ENCODE measurements at regions not wholly inside any gene's neighbourhood (a gene's known extent, or its start where the extent isn't known, plus 50 kb on each side); places are given as distances from the start of the nearest gene placed in this dataset.

GRCh38 chr16:86377251-86378022 is 132.9 kb upstream of the FOXF1 start:
- no peak for DNase-seq

GRCh38 chr16:86378128-86378527 is 132.2 kb upstream of the FOXF1 start:
- DNase-seq, result no peak

GRCh38 chr16:86378831-86379504 is 131.4 kb upstream of the FOXF1 start:
- DNase-seq, result no peak

- DNase-seq, result no peak
Measured at GRCh38 chr16:86379505-86379846, 130.9 kb upstream of the FOXF1 start.

- DNase-seq, result no peak
Measured at GRCh38 chr16:86380030-86380429, 130.3 kb upstream of the FOXF1 start.

GRCh38 chr16:86381491-86381890 is 128.8 kb upstream of the FOXF1 start:
- DNase-seq, result no peak

GRCh38 chr16:86382067-86382773 is 128.1 kb upstream of the FOXF1 start:
- no peak for DNase-seq

GRCh38 chr16:86382774-86383407 is 127.4 kb upstream of the FOXF1 start:
- DNase-seq, result no peak

GRCh38 chr16:86383488-86384262 is 126.7 kb upstream of the FOXF1 start:
- no peak for DNase-seq

- DNase-seq, result no peak
Measured at GRCh38 chr16:86384263-86384649, 126.1 kb upstream of the FOXF1 start.

GRCh38 chr16:86384980-86385379 is 125.3 kb upstream of the FOXF1 start:
- no peak for DNase-seq

- DNase-seq, result no peak
Measured at GRCh38 chr16:86387468-86388440, 122.6 kb upstream of the FOXF1 start.

- no peak for DNase-seq
Measured at GRCh38 chr16:86388976-86389375, 121.4 kb upstream of the FOXF1 start.

- DNase-seq, result no peak
Measured at GRCh38 chr16:86389566-86390328, 120.6 kb upstream of the FOXF1 start.

- no peak for DNase-seq
Measured at GRCh38 chr16:86390335-86390734, 120.0 kb upstream of the FOXF1 start.

GRCh38 chr16:86391486-86391885 is 118.8 kb upstream of the FOXF1 start:
- no peak for DNase-seq

GRCh38 chr16:86391984-86392383 is 118.3 kb upstream of the FOXF1 start:
- no peak for DNase-seq

GRCh38 chr16:86392436-86393152 is 117.7 kb upstream of the FOXF1 start:
- DNase-seq, result no peak

- no peak for DNase-seq
Measured at GRCh38 chr16:86393907-86394626, 116.3 kb upstream of the FOXF1 start.
